K562 (cell line): ENCODE measurements at regions not wholly inside any gene's neighbourhood (a gene's known extent, or its start where the extent isn't known, plus 50 kb on each side); places are given as distances from the start of the nearest gene placed in this dataset.

Experiments
- ATAC-seq: fragments of 200-7000 bp; cut with Tn5 transposase; 3 replicates; pipeline ENCODE4 v1.9.1; 2020; ENCODE audit warnings: moderate library complexity
- BruUV-seq: library from RNA; stranded (reverse); fragments of 400-500 nt; replicated peaks from 2 replicates; lab custom pipeline; 2021; lab: Mats Ljungman, UMichigan
- CTCF ChIA-PET: fragments of 300-600 bp; formaldehyde crosslinking; extraction: SDS; loops from one replicate; lab custom pipeline; 2021; ENCODE audit warnings: low intra/inter-chr PET ratio; lab: Yijun Ruan, JAX
- POLR2A ChIA-PET: fragments of 300-600, 350-650 bp; sonication (Branson Sonifier 250); formaldehyde crosslinking; extraction: SDS; loops from one replicate; lab custom pipeline; 2021; ENCODE audit warnings: antibody characterized with exemption, inconsistent platforms; lab: Yijun Ruan, JAX
- DNase-seq, 4 experiments: peaks; one replicate each; pipeline versions ENCODE4 v3.0.0 to v3.0.0-alpha.2; 2011 to 2018; ENCODE audit warnings: low spot score in 3 of 4, mixed read lengths in 3 of 4; ENCODE audit errors: extremely low read depth in 1 of 4
- FAIRE-seq: peaks from 2 replicates; lab custom pipeline; 2011; peaks lifted over from hg19 to GRCh38; lab: Jason Lieb, UNC
- H2AFZ ChIP-seq: 2 replicates; pipeline ENCODE4 v1.6.0; 2011; ENCODE audit warnings: low read depth, low read length, control low read depth, inconsistent platforms
- H3K27ac ChIP-seq: fragments of 200-600 bp; 3 replicates; pipeline ENCODE4 v1.8.0; 2011; ENCODE audit warnings: low read depth, mild to moderate bottlenecking, control low read depth, inconsistent platforms, low read length, moderate library complexity, mixed read lengths; ENCODE audit errors: extremely low read depth
- H3K27me3 ChIP-seq, 2 experiments: fragments of 300-600 bp in 1 of 2; 2 replicates in 1 of 2; 3 replicates in 1 of 2; pipeline versions ENCODE4 v1.6.0 to v1.8.0; 2011; ENCODE audit warnings: inconsistent platforms in 2 of 2, low read length in 2 of 2, mild to moderate bottlenecking in 1 of 2, mixed read lengths in 1 of 2, moderate library complexity in 1 of 2; ENCODE audit not compliant: control insufficient read depth in 2 of 2, insufficient read depth in 2 of 2
- H3K36me3 ChIP-seq: fragments of 300-600 bp; 3 replicates; pipeline ENCODE4 v1.8.0; 2011; ENCODE audit warnings: mild to moderate bottlenecking, low read length, inconsistent platforms; ENCODE audit not compliant: control insufficient read depth, insufficient read depth
- H3K4me1 ChIP-seq, 2 experiments: fragments of 200-600 bp in 1 of 2; replicated peaks in 1 of 2; 2 replicates in 1 of 2; 3 replicates in 1 of 2; pipeline versions ENCODE4 v1.5.1 to v1.8.0; 2011; ENCODE audit warnings: inconsistent platforms in 2 of 2, low read length in 2 of 2, mild to moderate bottlenecking in 1 of 2, mixed read lengths in 1 of 2, moderate library complexity in 1 of 2; ENCODE audit not compliant: control insufficient read depth in 2 of 2, insufficient read depth in 2 of 2
- H3K4me2 ChIP-seq: 2 replicates; pipeline ENCODE4 v1.6.1; 2011; ENCODE audit warnings: low read length, control low read depth, inconsistent platforms, mixed read lengths; ENCODE audit not compliant: insufficient read depth
- H3K4me3 ChIP-seq: fragments of 200-600 bp; sonication (generic), shearing (Covaris generic); 2 replicates; pipeline ENCODE4 v1.5.1; 2016; ENCODE audit warnings: control low read depth, inconsistent platforms
- H3K79me2 ChIP-seq: fragments of 200-600 bp; 3 replicates; pipeline ENCODE4 v1.8.0; 2011; ENCODE audit warnings: low read length, inconsistent platforms; ENCODE audit not compliant: control insufficient read depth, insufficient read depth
- H3K9ac ChIP-seq, 2 experiments: 2 replicates each; pipeline versions ENCODE4 v1.6.0 to v1.6.1; 2011; ENCODE audit warnings: low read depth in 2 of 2, low read length in 2 of 2, control low read depth in 1 of 2, inconsistent platforms in 1 of 2, mild to moderate bottlenecking in 1 of 2, mixed read lengths in 1 of 2; ENCODE audit not compliant: insufficient read depth in 1 of 2
- H3K9me1 ChIP-seq: one replicate; pipeline ENCODE4 v1.6.0; 2011; ENCODE audit warnings: inconsistent platforms, mild to moderate bottlenecking, low read length, moderate library complexity; ENCODE audit not compliant: control insufficient read depth, insufficient read depth
- H3K9me3 ChIP-seq: replicated peaks from 2 replicates; pipeline ENCODE4 v1.5.1; 2011; ENCODE audit warnings: low read depth, low read length, inconsistent platforms; ENCODE audit not compliant: control insufficient read depth, insufficient read depth
- H4K20me1 ChIP-seq: replicated peaks from 2 replicates; pipeline ENCODE4 v1.6.1; 2011; ENCODE audit warnings: low read length, inconsistent platforms, mixed read lengths; ENCODE audit not compliant: control insufficient read depth, insufficient read depth
- DNMT1 ChIP-seq: fragments of 450-650 bp; IDR thresholded peaks from 2 replicates; pipeline ENCODE4 v1.6.1; 2016; ENCODE audit warnings: antibody characterized with exemption, mild to moderate bottlenecking
- E2F3 ChIP-seq: fragments of 250-450 bp; sonication (Bioruptor Pico); IDR thresholded peaks from 2 replicates; pipeline ENCODE4 v1.4.0; 2020; ENCODE audit warnings: mild to moderate bottlenecking
- FIP1L1 ChIP-seq: fragments of 200-400 bp; formaldehyde crosslinking; IDR thresholded peaks from 2 replicates; pipeline ENCODE4 v1.6.1; 2018; ENCODE audit warnings: mild to moderate bottlenecking, low read depth, low read length; ENCODE audit not compliant: poor library complexity, severe bottlenecking
- FOXP1 ChIP-seq: sonication (generic); formaldehyde crosslinking; IDR thresholded peaks from 2 replicates; pipeline ENCODE4 v1.8.0; 2022; ENCODE audit warnings: mild to moderate bottlenecking, missing genetic modification reagents
- JUNB ChIP-seq: fragments of 450-650 bp; formaldehyde crosslinking; conservative IDR thresholded peaks from 2 replicates; pipeline ENCODE4 v1.4.0; 2020; ENCODE audit warnings: mild to moderate bottlenecking
- MITF ChIP-seq: IDR thresholded peaks from 2 replicates; pipeline ENCODE4 v1.6.1; 2014; ENCODE audit warnings: antibody characterized with exemption
- MTA1 ChIP-seq: fragments of 450-650 bp; IDR thresholded peaks from 2 replicates; pipeline ENCODE4 v1.6.1; 2017; ENCODE audit warnings: borderline replicate concordance
- NFYB ChIP-seq: IDR thresholded peaks from 2 replicates; pipeline ENCODE4 v1.6.1; 2011; ENCODE audit warnings: mild to moderate bottlenecking, moderate library complexity; ENCODE audit not compliant: insufficient read length; ENCODE audit errors: extremely low read depth
- NR2C1 ChIP-seq, 2 experiments: fragments of 450-650 bp; IDR thresholded peaks; 2 replicates each; pipeline ENCODE4 v1.6.1; 2017; ENCODE audit warnings: mild to moderate bottlenecking in 2 of 2, antibody characterized with exemption in 1 of 2, inconsistent platforms in 1 of 2, missing compliant biosample characterization in 1 of 2, missing genetic modification characterization in 1 of 2
- SMARCA4 ChIP-seq: fragments of 450-650 bp; IDR thresholded peaks from 2 replicates; pipeline ENCODE4 v1.6.1; 2016
- SUPT5H ChIP-seq: fragments of 450-650 bp; IDR thresholded peaks from 2 replicates; pipeline ENCODE4 v1.6.1; 2016
- TAF1 ChIP-seq: IDR thresholded peaks from 2 replicates; pipeline ENCODE4 v1.6.1; 2011; ENCODE audit warnings: mild to moderate bottlenecking, low read length, moderate library complexity; ENCODE audit not compliant: insufficient read depth, control insufficient read depth, severe bottlenecking; ENCODE audit errors: extremely low read depth
- TCF15 ChIP-seq: fragments of 250-450 bp; sonication (Bioruptor Pico); IDR thresholded peaks from 2 replicates; pipeline ENCODE4 v1.8.0; 2022; ENCODE audit warnings: moderate library complexity, mild to moderate bottlenecking, inconsistent platforms
- ZFPM2 ChIP-seq: fragments of 250-450 bp; sonication (Bioruptor Pico); IDR thresholded peaks from 2 replicates; pipeline ENCODE4 v1.5.1; 2022; ENCODE audit warnings: mild to moderate bottlenecking
- ZKSCAN3 ChIP-seq: fragments of 250-450 bp; sonication (Bioruptor Pico); IDR thresholded peaks from 2 replicates; pipeline ENCODE4 v1.4.0; 2020
- WGBS: fragments of 100-300 bp; shearing (Covaris generic); methylation state at CpG from one replicate; pipeline ENCODE4 v1.1.6; 2016; ENCODE audit warnings: low coverage, mixed read lengths; ENCODE audit not compliant: insufficient coverage; ENCODE audit errors: missing lambda C conversion rate; 5-methylcytosine and 5-hydroxymethylcytosine counted together
- in situ Hi-C: fragments of 300-500 bp; cut with MboI; formaldehyde crosslinking; loops from 4 replicates; pipeline ENCODE4 v1.15.0; 2018; ENCODE audit warnings: inconsistent platforms, mixed read lengths
- intact Hi-C: fragments of 100-400 bp; cut with micrococcal nuclease; formaldehyde crosslinking; loops from 2 replicates; pipeline ENCODE4 v1.14.2; 2022
- TF ChIP-seq, protein P1 (sequence below): fragments of 450-650 bp; IDR thresholded peaks from 2 replicates; pipeline ENCODE4 v1.6.1; 2016; ENCODE audit warnings: low read depth, mild to moderate bottlenecking, moderate library complexity
- TF ChIP-seq, protein P2 (sequence below): sonication (generic); formaldehyde crosslinking; IDR thresholded peaks from 2 replicates; pipeline ENCODE4 v1.8.0; 2022; ENCODE audit warnings: missing genetic modification reagents, mild to moderate bottlenecking, moderate library complexity, borderline replicate concordance

DNA sequence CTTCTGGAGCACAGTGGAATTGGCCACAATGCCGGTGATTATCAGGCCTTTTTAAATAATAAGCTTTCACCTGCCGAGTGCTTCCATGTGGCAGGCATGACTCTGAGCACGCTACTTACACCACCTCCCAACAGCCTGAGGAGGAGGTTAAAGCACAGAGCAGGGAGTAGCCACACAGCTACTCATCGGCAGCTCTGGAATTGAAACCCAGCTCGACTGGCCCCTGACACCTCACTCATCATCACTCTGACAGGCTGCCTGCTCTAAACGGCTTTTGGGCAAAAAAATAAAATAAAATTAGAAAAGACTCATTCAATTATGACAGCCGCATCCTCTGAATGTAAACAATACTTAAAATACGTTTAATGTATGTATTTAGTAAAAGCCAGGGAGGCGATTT is 326.4 kb upstream of the NOCT start (continued):
- TF ChIP-seq MITF: no peak
- TF ChIP-seq, protein P1, sequence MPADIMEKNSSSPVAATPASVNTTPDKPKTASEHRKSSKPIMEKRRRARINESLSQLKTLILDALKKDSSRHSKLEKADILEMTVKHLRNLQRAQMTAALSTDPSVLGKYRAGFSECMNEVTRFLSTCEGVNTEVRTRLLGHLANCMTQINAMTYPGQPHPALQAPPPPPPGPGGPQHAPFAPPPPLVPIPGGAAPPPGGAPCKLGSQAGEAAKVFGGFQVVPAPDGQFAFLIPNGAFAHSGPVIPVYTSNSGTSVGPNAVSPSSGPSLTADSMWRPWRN: no peak

DNA sequence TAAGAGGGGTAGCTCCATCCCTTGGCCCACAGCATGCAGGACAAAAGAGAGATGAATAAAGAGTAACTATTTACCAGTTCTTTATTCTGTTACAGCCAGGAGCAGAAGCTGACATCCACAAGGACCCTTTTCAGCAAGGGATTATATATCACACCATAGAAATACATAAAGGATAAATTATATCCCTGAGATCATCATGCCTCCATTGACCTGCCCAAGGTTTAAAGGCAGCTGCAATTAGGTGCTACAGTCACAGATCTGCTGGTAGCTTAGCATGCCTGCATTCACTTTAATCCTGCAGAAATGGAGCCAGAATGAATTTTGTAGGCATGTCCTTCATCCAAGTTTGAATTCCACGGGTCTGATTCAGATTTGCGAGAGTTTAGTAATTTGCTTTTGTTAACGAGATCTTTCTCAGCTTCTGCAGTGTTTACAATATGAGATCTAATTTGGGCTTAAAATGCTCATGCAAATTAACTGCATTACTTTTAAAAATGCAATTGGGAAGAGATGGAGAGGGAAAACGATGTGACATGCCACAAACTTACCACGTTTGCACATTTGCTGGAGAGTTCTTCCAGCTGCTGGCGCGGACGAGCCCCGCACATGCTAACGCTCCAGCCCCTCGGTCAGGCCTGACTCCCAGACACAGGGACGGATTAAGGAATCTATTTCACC is 327.0 kb upstream of the NOCT start:
- intact Hi-C loops: loop anchor here (10.0 kb wide), 1 partner anchor 146 kb away; no protein-coding TSS in a partner anchor

More for the DNA sequence above, 327.0 kb upstream of the NOCT start:
- Histone ChIP-seq H3K4me3 (no peak overlapping the region), H3K9me3 (no peaks in the 10 kb centered on the region), H4K20me1 (no peaks in the 10 kb centered on the region), H3K79me2 (no peaks in the 10 kb centered on the region), H3K9ac (no peak overlapping the region), H3K36me3 (no peaks in the 10 kb centered on the region), H3K4me1 (no peaks in the 10 kb centered on the region), H3K27ac (no peak overlapping the region), H2AFZ (no peak overlapping the region), H3K4me2 (no peak overlapping the region), H3K9me1 (no peaks in the 10 kb centered on the region), H3K27me3 (peaks cover 24 to 40% of the 10 kb centered on the region in 2 experiments)
- POLR2A ChIA-PET: interaction anchor here (0.5 to 0.7 kb wide), 3 partner anchors 15 to 600 kb away, joined by 3 read pairs; no protein-coding TSS in a partner anchor
- WGBS: 17% methylated on average over 12 of the region's 12 CpGs
- no peak for DNase-seq
- FAIRE-seq: no peak
- TF ChIP-seq SMARCA4 (no peak), ZFPM2 (CRISPR knock-in tag) (no peak), DNMT1 (no peak), E2F3 (CRISPR knock-in tag) (no peak), ZKSCAN3 (CRISPR knock-in tag) (no peak), TCF15 (CRISPR knock-in tag) (no peak), NFYB (no peak), NR2C1 (IDR thresholded peaks at IDR 0.05) (no peak), NR2C1 (tag; IDR thresholded peaks at IDR 0.05) (no peak), MTA1 (no peak), FOXP1 (no peak), JUNB (no peak), SUPT5H (no peak), TAF1 (no peak), FIP1L1 (no peak)
- TF ChIP-seq, protein P2, sequence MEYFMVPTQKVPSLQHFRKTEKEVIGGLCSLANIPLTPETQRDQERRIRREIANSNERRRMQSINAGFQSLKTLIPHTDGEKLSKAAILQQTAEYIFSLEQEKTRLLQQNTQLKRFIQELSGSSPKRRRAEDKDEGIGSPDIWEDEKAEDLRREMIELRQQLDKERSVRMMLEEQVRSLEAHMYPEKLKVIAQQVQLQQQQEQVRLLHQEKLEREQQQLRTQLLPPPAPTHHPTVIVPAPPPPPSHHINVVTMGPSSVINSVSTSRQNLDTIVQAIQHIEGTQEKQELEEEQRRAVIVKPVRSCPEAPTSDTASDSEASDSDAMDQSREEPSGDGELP (CRISPR knock-in tag): no peak
- CTCF ChIA-PET: no interaction called here
- no TSS peak for BruUV-seq
- in situ Hi-C loops: loop anchor here (10.0 kb wide), 2 partner anchors 186 to 954 kb away; no protein-coding TSS in a partner anchor
- no peak for ATAC-seq
